Mesothelial cell of epicardium (in vitro differentiated cells): ENCODE measurements at regions not wholly inside any gene's neighbourhood (a gene's known extent, or its start where the extent isn't known, plus 50 kb on each side); places are given as distances from the start of the nearest gene placed in this dataset.

Experiments used
- DNase-seq, 2 experiments: peaks; one replicate each; pipeline ENCODE4 v3.0.0; 2021; ENCODE audit warnings: low spot score in 2 of 2; ENCODE audit not compliant: unreplicated experiment in 2 of 2
- H3K27ac Mint-ChIP-seq: 2 replicates; pipeline ENCODE4 v1.8.0; 2021; ENCODE audit warnings: mixed read lengths
- H3K27me3 Mint-ChIP-seq: 2 replicates; pipeline ENCODE4 v1.8.0; 2021; ENCODE audit warnings: low read depth, mixed read lengths
- H3K36me3 Mint-ChIP-seq: 2 replicates; pipeline ENCODE4 v1.8.0; 2021; ENCODE audit warnings: mixed read lengths
- H3K4me1 Mint-ChIP-seq: 2 replicates; pipeline ENCODE4 v1.8.0; 2021; ENCODE audit warnings: mixed read lengths
- H3K4me3 Mint-ChIP-seq: 2 replicates; pipeline ENCODE4 v1.8.0; 2021; ENCODE audit warnings: mild to moderate bottlenecking, moderate library complexity, mixed read lengths
- H3K9me3 Mint-ChIP-seq: 2 replicates; pipeline ENCODE4 v1.8.0; 2021; ENCODE audit warnings: mixed read lengths
- TF ChIP-seq, protein P1 (sequence below): fragments of 200-600 bp; sonication (generic); IDR thresholded peaks from one replicate; pipeline ENCODE4 v1.5.0; 2021; ENCODE audit warnings: antibody characterized with exemption; ENCODE audit not compliant: unreplicated experiment

DNA sequence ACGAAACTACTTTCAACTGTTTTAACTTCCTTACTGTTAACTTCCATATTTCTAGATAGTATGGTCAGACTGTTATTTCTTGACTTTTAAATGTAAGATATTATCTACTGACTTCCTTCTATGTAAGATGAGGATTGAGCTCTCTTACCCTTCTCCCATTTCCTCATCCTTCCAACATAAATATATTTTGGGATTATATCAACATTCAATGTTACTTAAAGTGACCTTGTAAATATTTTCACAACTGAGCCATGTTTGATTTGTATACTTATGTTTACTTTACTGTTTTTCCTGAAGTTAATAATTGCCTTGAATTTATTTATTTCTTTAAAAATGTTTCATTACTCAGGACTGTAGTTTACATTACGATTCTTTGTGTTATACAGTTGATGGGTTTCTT, 148.7 kb downstream of the ZIC5 start:
- Mint-ChIP-seq H3K9me3 (peaks cover 21% of the 10 kb centered on the region), H3K36me3 (no peaks in the 10 kb centered on the region)

DNA sequence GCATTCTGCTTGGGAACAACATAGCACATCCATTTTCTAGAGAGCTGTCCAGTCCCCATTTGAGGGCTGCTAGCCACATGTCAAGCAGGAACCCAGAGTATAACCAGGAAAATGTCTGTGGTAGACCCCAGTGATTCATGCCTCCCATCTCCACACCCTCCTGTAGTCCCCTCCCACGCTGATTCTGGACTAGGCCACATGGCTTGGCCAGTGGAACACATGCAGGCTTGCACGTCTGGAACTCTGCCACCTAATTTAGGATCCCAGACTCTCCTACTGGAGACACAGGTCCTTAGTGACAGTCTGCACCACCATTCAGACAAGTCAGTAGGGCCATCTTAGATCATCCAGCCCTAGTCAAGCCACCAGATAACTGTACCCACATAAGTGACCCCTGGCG, 149.8 kb downstream of the ZIC5 start:
- no peaks in the 10 kb centered on the region for H3K4me1 Mint-ChIP-seq
- no peak overlapping the region for H3K4me3 Mint-ChIP-seq
- H3K27me3 Mint-ChIP-seq: peaks cover 5% of the 10 kb centered on the region
- peaks cover 21% of the 10 kb centered on the region for H3K9me3 Mint-ChIP-seq
- no peak overlapping the region for H3K27ac Mint-ChIP-seq
- DNase-seq: no peak
- TF ChIP-seq, protein P1, sequence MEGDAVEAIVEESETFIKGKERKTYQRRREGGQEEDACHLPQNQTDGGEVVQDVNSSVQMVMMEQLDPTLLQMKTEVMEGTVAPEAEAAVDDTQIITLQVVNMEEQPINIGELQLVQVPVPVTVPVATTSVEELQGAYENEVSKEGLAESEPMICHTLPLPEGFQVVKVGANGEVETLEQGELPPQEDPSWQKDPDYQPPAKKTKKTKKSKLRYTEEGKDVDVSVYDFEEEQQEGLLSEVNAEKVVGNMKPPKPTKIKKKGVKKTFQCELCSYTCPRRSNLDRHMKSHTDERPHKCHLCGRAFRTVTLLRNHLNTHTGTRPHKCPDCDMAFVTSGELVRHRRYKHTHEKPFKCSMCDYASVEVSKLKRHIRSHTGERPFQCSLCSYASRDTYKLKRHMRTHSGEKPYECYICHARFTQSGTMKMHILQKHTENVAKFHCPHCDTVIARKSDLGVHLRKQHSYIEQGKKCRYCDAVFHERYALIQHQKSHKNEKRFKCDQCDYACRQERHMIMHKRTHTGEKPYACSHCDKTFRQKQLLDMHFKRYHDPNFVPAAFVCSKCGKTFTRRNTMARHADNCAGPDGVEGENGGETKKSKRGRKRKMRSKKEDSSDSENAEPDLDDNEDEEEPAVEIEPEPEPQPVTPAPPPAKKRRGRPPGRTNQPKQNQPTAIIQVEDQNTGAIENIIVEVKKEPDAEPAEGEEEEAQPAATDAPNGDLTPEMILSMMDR: no peak
- H3K36me3 Mint-ChIP-seq: no peaks in the 10 kb centered on the region

More for the DNA sequence above, 148.7 kb downstream of the ZIC5 start:
- no peak overlapping the region for H3K4me3 Mint-ChIP-seq
- peaks cover 6% of the 10 kb centered on the region for H3K27me3 Mint-ChIP-seq
- TF ChIP-seq, protein P1: no peak
- DNase-seq: no peak
- no peaks in the 10 kb centered on the region for H3K4me1 Mint-ChIP-seq
- no peak overlapping the region for H3K27ac Mint-ChIP-seq

DNA sequence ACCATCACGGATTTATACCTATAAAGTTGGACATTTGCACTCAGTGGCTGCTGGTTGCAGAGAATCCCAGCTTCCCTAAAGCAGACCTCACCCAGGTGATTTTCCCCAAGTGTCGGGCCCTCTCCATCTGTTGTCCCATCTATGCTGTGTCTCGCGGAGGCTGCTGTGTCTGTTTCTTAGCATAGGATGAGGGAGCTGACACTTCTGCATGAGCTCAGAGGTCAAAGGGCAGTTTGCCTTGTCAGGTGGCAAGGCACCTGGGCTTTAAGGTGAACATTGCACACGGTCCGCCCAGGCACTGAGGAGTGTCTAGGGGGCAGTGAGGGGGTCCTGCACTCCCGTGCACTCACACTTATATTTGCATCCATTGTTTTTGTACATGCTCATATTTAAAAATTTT, 151.6 kb downstream of the ZIC5 start:
- peaks cover 21% of the 10 kb centered on the region for H3K9me3 Mint-ChIP-seq
- peaks cover 5% of the 10 kb centered on the region for H3K27me3 Mint-ChIP-seq
- DNase-seq: no peak
- no peak overlapping the region for H3K27ac Mint-ChIP-seq
- TF ChIP-seq, protein P1: no peak
- H3K36me3 Mint-ChIP-seq: no peaks in the 10 kb centered on the region
- H3K4me3 Mint-ChIP-seq: no peak overlapping the region
- H3K4me1 Mint-ChIP-seq: no peaks in the 10 kb centered on the region

DNA sequence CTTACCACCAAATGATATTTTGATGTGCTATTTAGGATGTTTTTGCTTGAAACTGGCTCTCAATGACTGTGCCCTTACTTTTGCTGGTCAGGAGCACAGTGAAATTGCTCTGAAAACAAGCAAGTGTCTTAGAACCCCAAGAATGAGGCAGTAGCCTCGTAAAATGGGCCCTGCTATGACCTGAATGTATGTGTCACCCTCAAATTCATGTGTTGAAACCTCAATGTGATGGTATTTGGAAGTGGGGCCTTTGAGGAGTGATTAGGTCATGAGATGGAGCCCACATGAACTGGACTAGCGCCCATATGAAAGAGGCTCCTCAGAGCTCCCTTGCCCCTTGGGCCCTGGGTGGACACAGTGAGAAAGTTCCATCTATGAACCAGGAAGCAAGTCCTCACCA, 155.2 kb downstream of the ZIC5 start:
- H3K4me3 Mint-ChIP-seq: no peak overlapping the region
- peaks cover under 1% of the 10 kb centered on the region for H3K9me3 Mint-ChIP-seq
- DNase-seq: no peak
- TF ChIP-seq, protein P1: no peak
- peaks cover 5% of the 10 kb centered on the region for H3K27me3 Mint-ChIP-seq
- no peaks in the 10 kb centered on the region for H3K4me1 Mint-ChIP-seq
- no peaks in the 10 kb centered on the region for H3K36me3 Mint-ChIP-seq
- no peak overlapping the region for H3K27ac Mint-ChIP-seq

DNA sequence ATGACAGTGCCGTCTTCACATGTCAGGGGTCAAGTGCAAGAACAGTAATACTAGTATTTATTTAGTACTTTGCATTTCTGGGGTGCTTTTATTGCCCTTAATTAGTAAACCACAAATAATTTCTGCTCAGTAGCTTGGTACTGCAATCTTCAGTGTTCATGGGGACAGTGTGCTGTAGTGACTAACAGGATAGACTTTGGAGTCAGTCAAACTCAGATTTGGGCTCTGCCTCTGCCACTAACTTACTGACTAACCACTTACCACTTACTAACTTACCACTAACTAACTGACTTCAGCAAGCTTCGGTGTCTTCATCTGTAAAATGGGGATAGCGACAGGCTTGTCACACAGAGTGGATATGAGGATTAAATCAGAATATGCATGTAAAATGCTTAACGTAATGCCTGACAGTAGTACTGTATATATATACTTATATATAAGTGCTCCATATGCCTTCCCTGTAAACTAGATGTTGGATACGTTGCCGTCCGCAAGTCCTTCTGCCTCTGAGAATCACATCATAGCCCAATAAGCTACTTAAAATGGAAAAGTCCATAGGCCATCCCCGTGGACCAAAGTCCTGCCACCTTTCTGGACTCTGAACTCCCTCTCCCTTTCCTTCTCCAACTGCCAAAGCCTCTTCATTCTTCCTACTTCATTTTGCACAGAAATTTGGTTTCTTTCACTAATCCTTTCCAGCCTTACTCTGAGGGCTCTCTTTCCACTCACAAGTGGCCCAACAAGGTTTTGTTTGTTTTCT, 158.1 kb downstream of the ZIC5 start:
- H3K36me3 Mint-ChIP-seq: no peaks in the 10 kb centered on the region
- H3K4me3 Mint-ChIP-seq: no peak overlapping the region
- no peaks in the 10 kb centered on the region for H3K9me3 Mint-ChIP-seq
- no peaks in the 10 kb centered on the region for H3K4me1 Mint-ChIP-seq
- H3K27me3 Mint-ChIP-seq: peaks cover 7% of the 10 kb centered on the region
- TF ChIP-seq, protein P1: no peak
- no peak overlapping the region for H3K27ac Mint-ChIP-seq
- no peak for DNase-seq
